ENCODE measurements at regions not wholly inside any gene's neighbourhood (a gene's known extent, or its start where the extent isn't known, plus 50 kb on each side); places are given as distances from the start of the nearest gene placed in this dataset.

DNA sequence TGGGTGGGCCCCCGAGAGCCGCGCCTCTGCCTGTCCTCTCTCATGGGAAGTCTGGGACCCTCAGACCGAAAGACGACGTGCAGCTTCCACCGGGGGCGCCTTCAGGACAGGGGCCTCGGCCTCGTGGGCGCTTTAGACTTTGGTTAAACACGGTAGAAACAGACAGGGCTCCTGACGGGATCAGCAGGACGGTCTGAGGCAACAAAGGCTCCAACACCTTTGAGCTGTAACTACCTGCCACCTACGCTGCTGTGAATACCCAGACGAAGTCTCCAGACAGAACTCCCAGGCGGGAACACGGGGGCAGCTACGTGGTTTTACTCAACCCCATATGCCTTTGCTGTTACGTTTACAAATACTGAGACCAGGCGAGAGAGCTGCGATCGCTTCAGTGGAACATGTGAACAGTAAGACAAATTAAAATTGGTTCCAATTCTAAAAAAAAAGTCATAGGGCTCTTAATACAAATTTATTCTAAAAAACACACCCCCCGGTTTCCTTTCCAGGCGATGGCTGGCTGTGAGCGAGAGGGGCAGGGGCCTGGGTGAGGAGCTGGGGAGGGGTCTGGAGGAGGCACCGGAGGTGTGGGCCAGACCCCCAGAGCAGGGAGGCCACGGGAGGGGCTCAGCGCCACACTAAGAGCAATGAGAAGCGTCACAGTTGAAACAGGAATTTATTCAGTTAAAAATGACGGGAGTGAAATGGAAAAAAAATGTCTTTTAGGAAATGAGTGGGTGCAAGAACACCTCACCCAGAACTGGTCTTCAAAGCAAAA is 453.2 kb downstream of the QKI start:
- TF ChIP-seq, protein P1, sequence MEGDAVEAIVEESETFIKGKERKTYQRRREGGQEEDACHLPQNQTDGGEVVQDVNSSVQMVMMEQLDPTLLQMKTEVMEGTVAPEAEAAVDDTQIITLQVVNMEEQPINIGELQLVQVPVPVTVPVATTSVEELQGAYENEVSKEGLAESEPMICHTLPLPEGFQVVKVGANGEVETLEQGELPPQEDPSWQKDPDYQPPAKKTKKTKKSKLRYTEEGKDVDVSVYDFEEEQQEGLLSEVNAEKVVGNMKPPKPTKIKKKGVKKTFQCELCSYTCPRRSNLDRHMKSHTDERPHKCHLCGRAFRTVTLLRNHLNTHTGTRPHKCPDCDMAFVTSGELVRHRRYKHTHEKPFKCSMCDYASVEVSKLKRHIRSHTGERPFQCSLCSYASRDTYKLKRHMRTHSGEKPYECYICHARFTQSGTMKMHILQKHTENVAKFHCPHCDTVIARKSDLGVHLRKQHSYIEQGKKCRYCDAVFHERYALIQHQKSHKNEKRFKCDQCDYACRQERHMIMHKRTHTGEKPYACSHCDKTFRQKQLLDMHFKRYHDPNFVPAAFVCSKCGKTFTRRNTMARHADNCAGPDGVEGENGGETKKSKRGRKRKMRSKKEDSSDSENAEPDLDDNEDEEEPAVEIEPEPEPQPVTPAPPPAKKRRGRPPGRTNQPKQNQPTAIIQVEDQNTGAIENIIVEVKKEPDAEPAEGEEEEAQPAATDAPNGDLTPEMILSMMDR (IDR thresholded peaks at IDR 0.05), result no peak

DNA sequence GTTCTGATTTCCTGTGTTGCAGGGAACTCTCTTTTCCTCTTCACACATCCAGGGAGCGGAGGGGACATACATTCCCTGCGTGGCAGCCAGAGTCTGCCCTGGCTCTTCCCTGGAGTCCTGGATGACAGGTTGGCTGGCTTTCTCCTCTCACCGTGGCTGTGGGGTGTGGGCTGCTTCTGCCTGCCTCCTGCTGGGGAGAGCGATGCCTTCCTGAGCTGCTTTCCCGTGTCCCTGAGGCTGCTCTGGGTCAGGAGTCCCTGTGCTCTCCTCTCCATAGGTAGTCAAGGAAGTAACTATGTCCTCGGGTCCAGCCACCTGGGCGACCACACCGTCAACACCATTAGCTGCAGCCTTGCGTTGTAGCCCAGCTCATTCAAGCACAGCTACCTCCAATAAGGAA is 451.7 kb downstream of the QKI start:
- TF ChIP-seq, protein P1 (IDR thresholded peaks at IDR 0.05), result no peak

DNA sequence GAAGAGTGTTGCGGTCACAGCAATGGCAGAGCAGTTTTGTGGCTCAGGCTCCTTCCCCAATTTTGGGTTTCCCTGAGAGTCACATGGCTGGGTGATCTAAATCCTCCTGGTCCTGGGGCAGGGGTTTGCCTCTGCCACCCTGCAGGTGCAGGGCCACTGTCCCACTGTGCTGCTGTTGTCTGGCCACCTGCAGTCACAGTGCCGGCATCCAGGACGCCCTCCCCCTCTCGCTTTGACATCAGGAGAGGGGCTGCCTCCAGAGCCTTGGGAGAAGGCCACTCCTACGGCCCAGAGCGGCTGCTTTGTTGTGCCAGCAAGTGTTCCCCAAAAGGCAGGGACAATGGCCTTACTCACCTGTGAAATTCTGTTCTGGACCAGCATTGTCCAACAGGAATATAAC is 449.0 kb downstream of the QKI start:
- TF ChIP-seq, protein P1 (IDR thresholded peaks at IDR 0.05), result no peak

DNA sequence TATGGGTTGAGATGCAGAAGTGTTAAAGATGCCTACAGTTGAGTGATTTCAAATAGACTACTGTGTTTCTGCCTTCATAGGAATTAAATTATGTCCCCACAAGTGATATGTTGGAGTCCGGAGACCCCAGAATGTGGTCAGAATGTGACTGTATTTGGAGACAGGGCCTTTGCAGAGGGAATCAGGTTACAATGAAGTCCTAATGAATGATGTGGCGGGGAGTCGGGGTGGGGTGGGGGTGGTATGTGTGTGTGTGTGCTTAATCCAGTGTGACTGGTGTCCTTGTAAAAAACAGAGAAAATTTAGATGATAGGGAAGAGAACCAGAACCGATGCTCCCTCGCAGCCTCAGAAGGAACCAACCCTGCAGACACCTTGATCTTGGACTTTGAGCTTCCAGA is 448.2 kb downstream of the QKI start:
- TF ChIP-seq, protein P1 (IDR thresholded peaks at IDR 0.05), result no peak

DNA sequence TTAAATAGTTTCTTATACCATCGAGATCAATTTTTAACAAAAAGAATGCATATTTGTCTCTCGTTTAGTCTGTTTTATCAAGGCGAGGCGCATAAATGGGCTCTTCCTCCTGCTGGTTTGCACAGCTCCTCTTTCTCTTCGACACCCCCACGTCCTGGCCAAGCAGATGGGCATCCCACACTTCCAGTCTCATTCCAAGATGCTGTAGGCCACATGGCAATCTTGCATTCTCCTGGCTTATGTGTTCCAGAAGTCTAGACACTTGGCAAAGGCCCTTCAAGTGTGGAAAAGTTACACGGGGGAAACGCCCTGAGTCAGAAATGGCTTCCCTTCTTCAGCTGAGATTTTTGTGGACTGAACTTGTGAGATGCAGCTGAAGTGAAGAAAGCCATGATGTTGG is 447.1 kb downstream of the QKI start:
- TF ChIP-seq, protein P1 (IDR thresholded peaks at IDR 0.05), result no peak

DNA sequence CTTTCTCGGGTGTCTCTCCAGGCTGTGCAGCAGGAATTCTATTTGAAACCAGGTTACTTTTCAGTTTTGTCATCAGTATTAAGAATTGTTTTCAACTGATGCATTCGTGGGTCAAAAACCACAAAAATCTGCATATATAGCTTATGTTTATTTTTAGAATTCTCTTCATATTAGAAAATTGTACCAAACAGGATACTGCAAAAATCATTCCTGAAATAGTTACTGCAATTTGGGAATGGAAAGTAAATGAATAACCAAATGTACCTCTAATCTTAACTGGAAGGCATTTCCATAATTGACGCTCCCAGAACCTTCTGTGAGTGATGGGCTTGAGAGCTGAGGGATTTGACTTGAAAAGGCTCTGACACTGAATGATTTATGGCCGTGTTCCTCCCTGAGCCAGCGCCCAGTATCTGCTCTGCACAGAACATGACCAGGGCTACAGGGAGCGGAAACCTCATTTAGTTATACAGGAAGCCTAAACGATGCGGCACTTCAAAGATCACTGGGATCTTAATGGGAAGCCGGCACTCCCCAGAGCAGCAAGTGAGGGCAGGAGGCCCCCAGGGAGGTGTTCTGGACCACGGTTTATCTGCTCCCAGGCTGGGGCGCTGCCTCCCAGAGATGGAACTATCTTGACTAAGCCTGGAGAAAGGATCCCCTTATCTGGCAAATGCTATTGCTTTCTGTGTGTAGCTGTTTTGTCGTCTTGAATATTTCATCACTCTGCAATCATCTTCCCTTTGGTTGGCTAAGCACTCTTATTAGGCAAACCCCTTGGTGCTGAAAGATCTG is 446.0 kb downstream of the QKI start:
- TF ChIP-seq, protein P1 (IDR thresholded peaks at IDR 0.05), result no peak

DNA sequence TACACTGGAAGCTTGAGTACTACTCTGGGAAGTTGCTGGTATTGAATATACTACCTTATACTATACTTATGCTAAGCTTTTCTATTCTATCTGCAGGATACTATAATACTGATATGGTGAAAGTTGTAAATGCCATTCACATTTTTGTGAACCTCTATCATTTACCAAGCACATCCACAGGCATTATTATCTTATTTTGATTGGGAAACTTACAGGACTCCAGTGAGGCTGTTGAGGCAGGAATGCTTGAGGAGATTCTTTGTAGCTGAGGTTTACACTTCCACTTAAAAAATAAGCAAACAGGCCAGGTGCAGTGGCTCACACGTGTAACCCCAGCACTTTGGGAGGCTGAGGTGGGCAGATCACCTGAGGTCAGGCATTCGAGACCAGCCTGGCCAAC is 442.9 kb downstream of the QKI start:
- TF ChIP-seq, protein P1 (IDR thresholded peaks at IDR 0.05), result no peak
